NCI-H748 (cell line): ENCODE measurements at regions not wholly inside any gene's neighbourhood (a gene's known extent, or its start where the extent isn't known, plus 50 kb on each side); places are given as distances from the start of the nearest gene placed in this dataset.

Experiments
- DNase-seq: peaks from one replicate; lab custom pipeline; 2025; ENCODE audit not compliant: unreplicated experiment; lab: John Stamatoyannopoulos, UW

- DNase-seq: peak; percentile 32
Observed at GRCh38 chr2:198371921-198372543, 567.6 kb downstream of the PLCL1 start.

GRCh38 chr2:198371329-198371728, 566.9 kb downstream of the PLCL1 start:
- no peak for DNase-seq

- DNase-seq: no peak
Observed at GRCh38 chr2:198368089-198368488, 563.7 kb downstream of the PLCL1 start.

GRCh38 chr2:198362740-198363139, 558.3 kb downstream of the PLCL1 start:
- DNase-seq: no peak

GRCh38 chr2:198359308-198359707, 554.9 kb downstream of the PLCL1 start:
- DNase-seq: no peak

GRCh38 chr2:198356157-198356556, 551.8 kb downstream of the PLCL1 start:
- no peak for DNase-seq

GRCh38 chr2:198351647-198352046, 547.3 kb downstream of the PLCL1 start:
- no peak for DNase-seq

- no peak for DNase-seq
Observed at GRCh38 chr2:198347946-198348345, 543.6 kb downstream of the PLCL1 start.

GRCh38 chr2:198347349-198347748, 543.0 kb downstream of the PLCL1 start:
- no peak for DNase-seq

GRCh38 chr2:198343471-198343870, 539.1 kb downstream of the PLCL1 start:
- no peak for DNase-seq

- no peak for DNase-seq
Observed at GRCh38 chr2:198340846-198341245, 536.5 kb downstream of the PLCL1 start.

GRCh38 chr2:198339116-198339515, 534.7 kb downstream of the PLCL1 start:
- DNase-seq: no peak

- peak; percentile 62 for DNase-seq
Observed at GRCh38 chr2:198337368-198337767, 533.0 kb downstream of the PLCL1 start.

GRCh38 chr2:198328454-198328853, 524.1 kb downstream of the PLCL1 start:
- DNase-seq: no peak

- no peak for DNase-seq
Observed at GRCh38 chr2:198327526-198327925, 523.1 kb downstream of the PLCL1 start.

- DNase-seq: no peak
Observed at GRCh38 chr2:198326431-198326830, 522.0 kb downstream of the PLCL1 start.

- no peak for DNase-seq
Observed at GRCh38 chr2:198325359-198325758, 521.0 kb downstream of the PLCL1 start.

- DNase-seq: no peak
Observed at GRCh38 chr2:198324071-198324470, 519.7 kb downstream of the PLCL1 start.

GRCh38 chr2:198322275-198322674, 517.9 kb downstream of the PLCL1 start:
- peak; percentile 24 for DNase-seq

- DNase-seq: no peak
Observed at GRCh38 chr2:198321522-198322088, 517.2 kb downstream of the PLCL1 start.

- no peak for DNase-seq
Observed at GRCh38 chr2:198316852-198317396, 512.5 kb downstream of the PLCL1 start.

GRCh38 chr2:198315791-198316630, 511.6 kb downstream of the PLCL1 start:
- no peak for DNase-seq
